H1 (cell line): ENCODE measurements at regions not wholly inside any gene's neighbourhood (a gene's known extent, or its start where the extent isn't known, plus 50 kb on each side); places are given as distances from the start of the nearest gene placed in this dataset.

Experiments used
- CTCF ChIA-PET: fragments of 300-600 bp; sonication (Branson Sonifier 250); formaldehyde crosslinking; loops from one replicate; lab custom pipeline; 2021; ENCODE audit not compliant: partially characterized antibody; lab: Charles Lee
- POLR2A ChIA-PET: fragments of 300-600 bp; sonication (Branson Sonifier 250); formaldehyde crosslinking; loops from one replicate; lab custom pipeline; 2021; ENCODE audit warnings: inconsistent platforms; ENCODE audit not compliant: partially characterized antibody; lab: Charles Lee
- DNase-seq, 2 experiments: peaks; one replicate each; pipeline versions ENCODE4 v3.0.0 to v3.0.0-alpha.2; 2010 to 2022; ENCODE audit warnings: low spot score in 2 of 2, low read depth in 1 of 2, mixed read lengths in 1 of 2
- FAIRE-seq: peaks from 2 replicates; lab custom pipeline; 2011; peaks lifted over from hg19 to GRCh38; lab: Jason Lieb, UNC
- H2AFZ ChIP-seq: 2 replicates; pipeline ENCODE4 v1.8.1; 2012; ENCODE audit warnings: low read length, inconsistent platforms
- H2AK5ac ChIP-seq: 2 replicates; pipeline ENCODE4 v1.6.1; 2013; ENCODE audit warnings: low read depth, low read length
- H2BK120ac ChIP-seq: replicated peaks from 2 replicates; pipeline ENCODE3; 2013; ENCODE audit warnings: low read depth, low read length, inconsistent platforms
- H2BK12ac ChIP-seq: 2 replicates; pipeline ENCODE4 v1.6.1; 2013; ENCODE audit warnings: low read depth, low read length
- H2BK15ac ChIP-seq: 2 replicates; pipeline ENCODE4 v1.6.1; 2013; ENCODE audit warnings: low read length
- H2BK20ac ChIP-seq: 2 replicates; pipeline ENCODE4 v1.6.1; 2013; ENCODE audit warnings: low read length
- H2BK5ac ChIP-seq: 2 replicates; pipeline ENCODE4 v1.6.1; 2013; ENCODE audit warnings: low read depth, low read length
- H3K14ac ChIP-seq: 2 replicates; pipeline ENCODE4 v1.6.1; 2013; ENCODE audit warnings: inconsistent platforms; ENCODE audit not compliant: insufficient read length
- H3K18ac ChIP-seq: 2 replicates; pipeline ENCODE4 v1.6.1; 2013; ENCODE audit warnings: low read length; ENCODE audit errors: extremely low read depth
- H3K23ac ChIP-seq: 2 replicates; pipeline ENCODE4 v1.6.1; 2013; ENCODE audit warnings: inconsistent platforms; ENCODE audit not compliant: insufficient read length
- H3K23me2 ChIP-seq: 2 replicates; pipeline ENCODE4 v1.6.1; 2013; ENCODE audit warnings: low read depth, low read length
- H3K27ac ChIP-seq: 2 replicates; pipeline ENCODE4 v1.6.1; 2011; ENCODE audit warnings: low read depth, low read length, inconsistent platforms
- H3K27me3 ChIP-seq, 4 experiments: replicated peaks in 1 of 4; 1 replicate in 1 of 4; 2 replicates in 3 of 4; pipeline versions ENCODE4 v1.6.1 to v1.8.1; 2011 to 2013; ENCODE audit warnings: low read length in 3 of 4, mild to moderate bottlenecking in 3 of 4, inconsistent platforms in 2 of 4, mixed read lengths in 2 of 4, moderate library complexity in 1 of 4; ENCODE audit not compliant: control insufficient read depth in 3 of 4, insufficient read depth in 3 of 4; ENCODE audit errors: extremely low read depth in 1 of 4
- H3K36me3 ChIP-seq, 4 experiments: 2 replicates each; pipeline versions ENCODE4 v1.6.1 to v1.8.1; 2011 to 2013; ENCODE audit warnings: mild to moderate bottlenecking in 4 of 4, low read length in 3 of 4, moderate library complexity in 2 of 4, control low read depth in 1 of 4, inconsistent platforms in 1 of 4; ENCODE audit not compliant: insufficient read depth in 4 of 4, control insufficient read depth in 2 of 4
- H3K4ac ChIP-seq: replicated peaks from 2 replicates; pipeline ENCODE3; 2013; ENCODE audit warnings: low read length, low read depth, mixed read lengths, inconsistent platforms; ENCODE audit not compliant: insufficient read length
- H3K4me1 ChIP-seq, 4 experiments: replicated peaks in 1 of 4; 1 replicate in 1 of 4; 2 replicates in 3 of 4; pipeline versions ENCODE4 v1.6.1 to v1.8.1; 2011 to 2013; ENCODE audit warnings: low read length in 3 of 4, inconsistent platforms in 2 of 4, mixed read lengths in 1 of 4; ENCODE audit not compliant: insufficient read depth in 4 of 4, control insufficient read depth in 3 of 4
- H3K4me2 ChIP-seq, 2 experiments: 2 replicates each; pipeline versions ENCODE4 v1.6.1 to v1.8.1; 2011 to 2013; ENCODE audit warnings: low read depth in 2 of 2, low read length in 2 of 2, control low read depth in 1 of 2, inconsistent platforms in 1 of 2, mild to moderate bottlenecking in 1 of 2; ENCODE audit not compliant: insufficient read depth in 1 of 2
- H3K4me3 ChIP-seq, 4 experiments: fragments of 200-600, 300-600 bp in 1 of 4; sonication (generic), shearing (Covaris generic), sonication (Bioruptor Twin) in 1 of 4; 2 replicates each; pipeline versions ENCODE4 v1.5.1 to v1.8.1; 2011 to 2016; ENCODE audit warnings: low read length in 4 of 4, low read depth in 3 of 4, control low read depth in 2 of 4, inconsistent platforms in 2 of 4, mild to moderate bottlenecking in 2 of 4, mixed read lengths in 1 of 4, moderate library complexity in 1 of 4; ENCODE audit not compliant: insufficient read depth in 2 of 4; ENCODE audit errors: extremely low read depth in 1 of 4
- H3K56ac ChIP-seq: replicated peaks from 2 replicates; pipeline ENCODE3; 2013; ENCODE audit warnings: low read depth, mild to moderate bottlenecking, mixed read lengths, low read length, inconsistent platforms; ENCODE audit not compliant: insufficient read length
- H3K79me1 ChIP-seq: 2 replicates; pipeline ENCODE4 v1.6.1; 2013; ENCODE audit warnings: low read depth, low read length, control low read depth
- H3K79me2 ChIP-seq, 2 experiments: 2 replicates each; pipeline versions ENCODE4 v1.6.1 to v1.8.1; 2012 to 2013; ENCODE audit warnings: low read length in 2 of 2, mild to moderate bottlenecking in 2 of 2, inconsistent platforms in 1 of 2; ENCODE audit not compliant: insufficient read depth in 2 of 2, control insufficient read depth in 1 of 2
- H3K9ac ChIP-seq, 4 experiments: replicated peaks in 1 of 4; 1 replicate in 1 of 4; 2 replicates in 3 of 4; pipeline versions ENCODE4 v1.6.1 to v1.8.1; 2011 to 2013; ENCODE audit warnings: low read depth in 3 of 4, low read length in 3 of 4, control low read depth in 2 of 4, mild to moderate bottlenecking in 2 of 4, moderate library complexity in 2 of 4, inconsistent platforms in 1 of 4; ENCODE audit errors: extremely low read depth in 1 of 4
- H3K9me3 ChIP-seq, 2 experiments: 2 replicates each; pipeline versions ENCODE4 v1.6.1 to v1.8.1; 2012 to 2013; ENCODE audit warnings: mild to moderate bottlenecking in 2 of 2, moderate library complexity in 2 of 2, control low read depth in 1 of 2, inconsistent platforms in 1 of 2, low read depth in 1 of 2, low read length in 1 of 2, mixed read lengths in 1 of 2; ENCODE audit not compliant: insufficient read depth in 2 of 2
- H4K20me1 ChIP-seq, 2 experiments: replicated peaks in 1 of 2; 2 replicates each; pipeline versions ENCODE3 to v1.8.1; 2011 to 2013; ENCODE audit warnings: inconsistent platforms in 2 of 2, low read length in 2 of 2, mild to moderate bottlenecking in 1 of 2; ENCODE audit not compliant: insufficient read depth in 2 of 2, control insufficient read depth in 1 of 2
- H4K5ac ChIP-seq: 2 replicates; pipeline ENCODE4 v1.6.1; 2013; ENCODE audit warnings: low read length, low read depth, mixed read lengths, inconsistent platforms; ENCODE audit not compliant: insufficient read length
- H4K8ac ChIP-seq: 2 replicates; pipeline ENCODE4 v1.8.0; 2013; ENCODE audit warnings: mild to moderate bottlenecking, moderate library complexity, low read length, inconsistent platforms; ENCODE audit not compliant: insufficient read depth; ENCODE audit errors: extremely low read depth
- H4K91ac ChIP-seq: replicated peaks from 2 replicates; pipeline ENCODE3; 2013; ENCODE audit warnings: low read length, mixed read lengths, inconsistent platforms; ENCODE audit not compliant: insufficient read length
- ATF3 ChIP-seq: IDR thresholded peaks from 2 replicates; pipeline ENCODE4 v1.6.1; 2011; ENCODE audit warnings: low read depth, mild to moderate bottlenecking, low read length; ENCODE audit not compliant: insufficient read depth
- JUND ChIP-seq: IDR thresholded peaks from 2 replicates; pipeline ENCODE4 v1.6.1; 2011; ENCODE audit warnings: mild to moderate bottlenecking, improper control_type of control experiment, low read length
- TEAD4 ChIP-seq: IDR thresholded peaks from 2 replicates; pipeline ENCODE4 v1.6.1; 2012; ENCODE audit warnings: low read depth, low read length, inconsistent platforms, mixed read lengths
- whole genome bisulfite sequencing, 2 experiments: shearing (Covaris generic) in 1 of 2; methylation state at CpG; one replicate each; pipeline versions ENCODE4 v1.1.6 to v1.1.7; 2013 to 2015; ENCODE audit warnings: low lambda C conversion rate in 2 of 2, mixed read lengths in 2 of 2, inconsistent platforms in 1 of 2, low coverage in 1 of 2, missing lambda C conversion rate in 1 of 2; ENCODE audit not compliant: insufficient replicate concordance in 2 of 2, insufficient coverage in 1 of 2, insufficient read length in 1 of 2; ENCODE audit errors: extremely low coverage in 1 of 2, missing lambda C conversion rate in 1 of 2; 5-methylcytosine and 5-hydroxymethylcytosine counted together

- Histone ChIP-seq H3K4me1 (no peaks in the 10 kb centered on the region; a peak in 2 of 7 replicates), H4K8ac (no peak overlapping the region)
Measured at GRCh38 chr11:64428693-64429092, 69.7 kb downstream of the RPS6KA4 start.

More at GRCh38 chr11:64428693-64429092, 69.7 kb downstream of the RPS6KA4 start:
- Histone ChIP-seq H3K27me3 (peaks cover 0 to 6% (median 1%) of the 10 kb centered on the region in 4 experiments; a peak in 3 of 7 replicates), H4K91ac (no peak overlapping the region), H4K20me1 (no peaks in the 10 kb centered on the region), H3K79me1 (no peaks in the 10 kb centered on the region), H2AFZ (peak overlapping the region; percentile 36; the same call in 1 of the 2 replicates), H3K56ac (no peak overlapping the region), H3K27ac (no peak overlapping the region), H3K9me3 (no peaks in the 10 kb centered on the region), H3K18ac (no peak overlapping the region), H2AK5ac (no peak overlapping the region), H3K36me3 (no peaks in the 10 kb centered on the region), H2BK15ac (no peak overlapping the region), H3K4me2 (no peak overlapping the region), H4K5ac (no peak overlapping the region), H2BK12ac (no peak overlapping the region), H2BK120ac (no peak overlapping the region), H2BK5ac (no peak overlapping the region), H3K23me2 (no peaks in the 10 kb centered on the region), H3K9ac (no peak overlapping the region), H3K4ac (no peak overlapping the region), H2BK20ac (no peak overlapping the region), H3K4me3 (no peak overlapping the region), H3K23ac (no peak overlapping the region), H3K79me2 (no peaks in the 10 kb centered on the region), H3K14ac (no peak overlapping the region)
- TF ChIP-seq JUND (no peak), TEAD4 (0 out of 2 replicates have a peak, but pooled peaks have one; percentile 23), ATF3 (no peak)
- 87% methylated on average over 12 of the region's 12 CpGs; no CpG with 5 or more reads in 1 of the 2 experiments for WGBS, 2 experiments
- ChIA-PET CTCF (interaction anchor here (0.9 to 2.5 kb wide), 8 partner anchors 13 to 223 kb away, joined by 3 to 7 read pairs (median 4); no protein-coding TSS in a partner anchor), POLR2A (interaction anchor here (1.4 kb wide), 1 partner anchor 22 kb away, joined by 3 read pairs; no protein-coding TSS in a partner anchor)
- FAIRE-seq (no peak), DNase-seq (no peak)
